ENCODE measurements at regions not wholly inside any gene's neighbourhood (a gene's known extent, or its start where the extent isn't known, plus 50 kb on each side); places are given as distances from the start of the nearest gene placed in this dataset.

GRCh38 chr17:77708049-77708448 is 250.5 kb upstream of the TNRC6C start:
- peaks cover 21% of the 10 kb centered on the region for H3K27me3 Mint-ChIP-seq (ENCODE audit: low read depth, poor library complexity)
- TF ChIP-seq CTCF (IDR thresholded peaks at IDR 0.05): no peak
- DNase-seq: no peak
- H3K27ac Mint-ChIP-seq: no peak overlapping the region
- no peaks in the 10 kb centered on the region for H3K4me1 Mint-ChIP-seq
- H3K36me3 Mint-ChIP-seq (ENCODE audit: low read depth): peaks cover 5% of the 10 kb centered on the region
- H3K4me3 Mint-ChIP-seq: no peak overlapping the region
- peaks cover 55% of the 10 kb centered on the region for H3K9me3 Mint-ChIP-seq

- Mint-ChIP-seq H3K9me3 (peaks cover 54% of the 10 kb centered on the region), H3K36me3 (ENCODE audit: low read depth) (peaks cover 5% of the 10 kb centered on the region), H3K4me1 (no peaks in the 10 kb centered on the region), H3K27ac (no peak overlapping the region), H3K27me3 (ENCODE audit: low read depth, poor library complexity) (peaks cover 18% of the 10 kb centered on the region), H3K4me3 (no peak overlapping the region)
- no peak for TF ChIP-seq CTCF (IDR thresholded peaks at IDR 0.05)
- no peak for DNase-seq
Measured at GRCh38 chr17:77708936-77709335, 249.6 kb upstream of the TNRC6C start.

GRCh38 chr17:77709594-77709993 is 248.9 kb upstream of the TNRC6C start:
- H3K36me3 Mint-ChIP-seq (ENCODE audit: low read depth): peaks cover 5% of the 10 kb centered on the region
- H3K4me1 Mint-ChIP-seq: no peaks in the 10 kb centered on the region
- H3K4me3 Mint-ChIP-seq: no peak overlapping the region
- no peak overlapping the region for H3K27ac Mint-ChIP-seq
- peaks cover 18% of the 10 kb centered on the region for H3K27me3 Mint-ChIP-seq (ENCODE audit: low read depth, poor library complexity)
- TF ChIP-seq CTCF (IDR thresholded peaks at IDR 0.05): no peak
- H3K9me3 Mint-ChIP-seq: peaks cover 54% of the 10 kb centered on the region
- no peak for DNase-seq

GRCh38 chr17:77712578-77712977 is 245.9 kb upstream of the TNRC6C start:
- Mint-ChIP-seq H3K27ac (no peak overlapping the region), H3K4me1 (no peaks in the 10 kb centered on the region), H3K36me3 (ENCODE audit: low read depth) (no peaks in the 10 kb centered on the region), H3K27me3 (ENCODE audit: low read depth, poor library complexity) (peaks cover 14% of the 10 kb centered on the region), H3K9me3 (peaks cover 48% of the 10 kb centered on the region), H3K4me3 (no peak overlapping the region)
- no peak for DNase-seq
- TF ChIP-seq CTCF (IDR thresholded peaks at IDR 0.05): no peak

GRCh38 chr17:77716289-77716926 is 242.1 kb upstream of the TNRC6C start:
- Mint-ChIP-seq H3K27me3 (ENCODE audit: low read depth, poor library complexity) (peaks cover 8% of the 10 kb centered on the region), H3K4me1 (peaks cover 5% of the 10 kb centered on the region), H3K9me3 (peaks cover 63% of the 10 kb centered on the region), H3K4me3 (no peak overlapping the region), H3K27ac (no peak overlapping the region), H3K36me3 (ENCODE audit: low read depth) (no peaks in the 10 kb centered on the region)
- TF ChIP-seq CTCF (IDR thresholded peaks at IDR 0.05): no peak
- DNase-seq: no peak

- no peak for TF ChIP-seq CTCF (IDR thresholded peaks at IDR 0.05)
Measured at GRCh38 chr17:77717941-77718668, 240.4 kb upstream of the TNRC6C start.

More at GRCh38 chr17:77717941-77718668, 240.4 kb upstream of the TNRC6C start:
- DNase-seq: no peak
- Mint-ChIP-seq H3K4me1 (peaks cover 5% of the 10 kb centered on the region), H3K27me3 (ENCODE audit: low read depth, poor library complexity) (peaks cover 15% of the 10 kb centered on the region), H3K9me3 (peaks cover 58% of the 10 kb centered on the region), H3K27ac (no peak overlapping the region), H3K36me3 (ENCODE audit: low read depth) (no peaks in the 10 kb centered on the region), H3K4me3 (no peak overlapping the region)
